Stimulated activated CD4-positive, alpha-beta T cell treated with anti-CD3 and anti-CD28 coated beads, Interleukin-12 subunit alpha, Interleukin-12 subunit beta, amount 100 ng/mL, for 4 hours (primary cell): ENCODE measurements at regions not wholly inside any gene's neighbourhood (a gene's known extent, or its start where the extent isn't known, plus 50 kb on each side); places are given as distances from the start of the nearest gene placed in this dataset.

Source experiments
- DNase-seq: peaks from one replicate; pipeline ENCODE4 v3.0.0-alpha.2; 2020

- no peak for DNase-seq
Measured at GRCh38 chr4:43351970-43352806, 459.7 kb downstream of the GRXCR1 start.

GRCh38 chr4:43352859-43353258 is 460.3 kb downstream of the GRXCR1 start:
- no peak for DNase-seq

GRCh38 chr4:43353552-43353951 is 461.0 kb downstream of the GRXCR1 start:
- DNase-seq: no peak

GRCh38 chr4:43356786-43357185 is 464.3 kb downstream of the GRXCR1 start:
- DNase-seq: no peak

- no peak for DNase-seq
Measured at GRCh38 chr4:43357252-43357974, 464.9 kb downstream of the GRXCR1 start.

- no peak for DNase-seq
Measured at GRCh38 chr4:43360296-43360695, 467.8 kb downstream of the GRXCR1 start.

- DNase-seq: no peak
Measured at GRCh38 chr4:43362875-43363636, 470.5 kb downstream of the GRXCR1 start.

- DNase-seq: no peak
Measured at GRCh38 chr4:43369036-43369594, 476.6 kb downstream of the GRXCR1 start.

- DNase-seq: no peak
Measured at GRCh38 chr4:43373201-43373600, 480.7 kb downstream of the GRXCR1 start.

- DNase-seq: no peak
Measured at GRCh38 chr4:43374216-43374751, 481.8 kb downstream of the GRXCR1 start.

- no peak for DNase-seq
Measured at GRCh38 chr4:43379016-43379415, 486.5 kb downstream of the GRXCR1 start.

GRCh38 chr4:43380093-43380492 is 487.6 kb downstream of the GRXCR1 start:
- no peak for DNase-seq

- no peak for DNase-seq
Measured at GRCh38 chr4:43391069-43391468, 498.6 kb downstream of the GRXCR1 start.

GRCh38 chr4:43394976-43395375 is 502.5 kb downstream of the GRXCR1 start:
- DNase-seq: no peak

GRCh38 chr4:43399726-43400125 is 507.2 kb downstream of the GRXCR1 start:
- DNase-seq: no peak

GRCh38 chr4:43402393-43402792 is 509.9 kb downstream of the GRXCR1 start:
- no peak for DNase-seq

GRCh38 chr4:43410636-43411035 is 518.1 kb downstream of the GRXCR1 start:
- DNase-seq: no peak

GRCh38 chr4:43411226-43411625 is 518.7 kb downstream of the GRXCR1 start:
- no peak for DNase-seq

- no peak for DNase-seq
Measured at GRCh38 chr4:43423276-43423675, 530.8 kb downstream of the GRXCR1 start.

GRCh38 chr4:43425206-43425605 is 532.7 kb downstream of the GRXCR1 start:
- no peak for DNase-seq

- DNase-seq: no peak
Measured at GRCh38 chr4:43435291-43435690, 542.8 kb downstream of the GRXCR1 start.

- DNase-seq: no peak
Measured at GRCh38 chr4:43452948-43453347, 560.4 kb downstream of the GRXCR1 start.

- no peak for DNase-seq
Measured at GRCh38 chr4:43456383-43456782, 563.9 kb downstream of the GRXCR1 start.
